HG03175 (cell line): ENCODE measurements at regions not wholly inside any gene's neighbourhood (a gene's known extent, or its start where the extent isn't known, plus 50 kb on each side); places are given as distances from the start of the nearest gene placed in this dataset.

Experiments
- ATAC-seq: cut with Tn5 transposase; IDR thresholded peaks from one replicate; pipeline ENCODE4 v1.9.1; 2021; ENCODE audit warnings: mild to moderate bottlenecking, moderate library complexity; ENCODE audit not compliant: unreplicated experiment

GRCh38 chr7:46168231-46168630, 247.2 kb upstream of the IGFBP3 start:
- ATAC-seq = no peak

DNA sequence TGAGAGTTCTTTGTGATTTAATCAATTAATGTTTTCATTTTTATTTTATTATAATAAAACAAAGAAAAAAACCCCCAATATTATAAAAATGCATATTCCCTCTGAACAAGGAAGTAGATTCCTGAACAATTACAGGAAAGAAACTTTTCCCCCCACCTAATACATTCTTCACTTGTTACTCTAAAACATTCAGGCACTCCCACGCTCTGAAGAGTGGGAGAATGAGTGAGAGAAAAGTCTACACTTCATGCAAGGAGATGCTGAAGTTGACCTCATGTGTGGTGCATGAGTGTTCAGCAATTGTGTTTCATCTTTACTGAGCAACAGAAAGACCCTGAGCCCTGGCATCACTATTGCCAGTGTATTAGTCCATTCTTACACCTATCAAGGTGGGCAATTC, 244.2 kb upstream of the IGFBP3 start:
- ATAC-seq = no peak

DNA sequence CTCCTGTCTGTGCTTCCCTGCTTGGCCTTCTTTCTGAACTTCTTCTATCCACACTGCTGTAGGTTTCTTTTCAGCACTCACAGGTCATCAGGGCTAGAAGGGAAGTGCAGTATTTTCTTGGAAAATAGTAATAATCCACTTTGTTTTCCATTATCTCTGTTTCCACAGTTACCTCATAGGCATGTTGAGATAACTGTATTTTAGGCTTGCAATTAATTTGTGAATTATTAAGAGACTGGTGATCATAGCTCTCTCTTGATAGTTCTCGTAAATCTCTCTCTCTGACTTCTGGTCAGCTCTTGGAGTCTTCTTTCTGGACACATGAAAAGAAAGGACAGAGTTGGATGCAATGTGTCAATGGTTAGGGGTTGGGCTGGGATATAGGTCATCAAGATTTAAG, 243.6 kb upstream of the IGFBP3 start:
- ATAC-seq = no peak

- no peak for ATAC-seq
These were observed 242.2 kb upstream of the IGFBP3 start for GRCh38 chr7:46163246-46163645.

- ATAC-seq = no peak
These were observed 241.5 kb upstream of the IGFBP3 start for GRCh38 chr7:46162609-46163008.

GRCh38 chr7:46160861-46161260, 239.8 kb upstream of the IGFBP3 start:
- ATAC-seq = no peak

DNA sequence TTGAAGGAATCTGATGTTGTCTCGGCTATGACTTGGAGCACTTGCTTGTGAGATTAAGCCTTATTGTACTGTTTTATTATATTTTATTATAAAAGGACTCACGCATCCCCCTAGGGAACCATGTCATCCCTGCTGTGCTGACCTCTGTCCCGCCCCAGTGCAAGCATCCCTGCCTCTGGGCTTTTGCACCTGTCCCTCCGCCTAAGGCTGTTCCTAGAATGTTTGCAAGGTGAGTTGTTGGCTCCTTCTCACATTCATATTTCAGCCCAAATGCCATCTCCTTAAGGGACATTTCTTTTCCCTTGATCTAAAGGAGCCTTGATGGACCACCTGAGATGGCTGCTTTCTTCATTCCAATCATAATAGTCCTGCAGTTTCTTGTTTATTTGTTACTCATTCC, 236.9 kb upstream of the IGFBP3 start:
- ATAC-seq = no peak

- no peak for ATAC-seq
These were observed 236.3 kb upstream of the IGFBP3 start for GRCh38 chr7:46157404-46157803.

GRCh38 chr7:46156853-46157252, 235.8 kb upstream of the IGFBP3 start:
- no peak for ATAC-seq

DNA sequence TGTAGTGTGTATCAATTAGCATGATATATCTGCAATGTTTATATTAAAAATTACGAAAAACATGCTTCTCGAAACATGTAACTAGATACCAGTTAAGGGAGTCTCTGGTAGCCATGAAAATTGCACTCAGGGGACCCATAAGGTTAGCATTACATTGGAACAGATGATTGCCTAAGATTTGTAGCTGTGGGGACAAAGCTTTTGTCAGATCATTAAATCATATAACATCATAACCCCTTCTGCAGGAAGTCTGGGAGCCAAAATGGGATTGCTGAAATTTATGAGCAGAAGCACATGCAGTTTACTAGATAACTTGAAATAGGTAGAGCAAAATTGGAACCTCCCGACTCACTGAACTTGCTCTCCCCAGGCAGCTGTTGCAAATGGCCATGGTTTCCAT, 235.0 kb upstream of the IGFBP3 start:
- no peak for ATAC-seq

GRCh38 chr7:46155367-46155766, 234.3 kb upstream of the IGFBP3 start:
- ATAC-seq = no peak

GRCh38 chr7:46153951-46154787, 233.1 kb upstream of the IGFBP3 start:
- peak; percentile 73 for ATAC-seq

GRCh38 chr7:46153583-46153950, 232.5 kb upstream of the IGFBP3 start:
- peak; percentile 26 for ATAC-seq

GRCh38 chr7:46152696-46153095, 231.6 kb upstream of the IGFBP3 start:
- no peak for ATAC-seq

GRCh38 chr7:46150721-46151120, 229.6 kb upstream of the IGFBP3 start:
- ATAC-seq = no peak

- no peak for ATAC-seq
These were observed 229.1 kb upstream of the IGFBP3 start for GRCh38 chr7:46150202-46150601.

- ATAC-seq = no peak
These were observed 226.8 kb upstream of the IGFBP3 start for GRCh38 chr7:46147871-46148270.

DNA sequence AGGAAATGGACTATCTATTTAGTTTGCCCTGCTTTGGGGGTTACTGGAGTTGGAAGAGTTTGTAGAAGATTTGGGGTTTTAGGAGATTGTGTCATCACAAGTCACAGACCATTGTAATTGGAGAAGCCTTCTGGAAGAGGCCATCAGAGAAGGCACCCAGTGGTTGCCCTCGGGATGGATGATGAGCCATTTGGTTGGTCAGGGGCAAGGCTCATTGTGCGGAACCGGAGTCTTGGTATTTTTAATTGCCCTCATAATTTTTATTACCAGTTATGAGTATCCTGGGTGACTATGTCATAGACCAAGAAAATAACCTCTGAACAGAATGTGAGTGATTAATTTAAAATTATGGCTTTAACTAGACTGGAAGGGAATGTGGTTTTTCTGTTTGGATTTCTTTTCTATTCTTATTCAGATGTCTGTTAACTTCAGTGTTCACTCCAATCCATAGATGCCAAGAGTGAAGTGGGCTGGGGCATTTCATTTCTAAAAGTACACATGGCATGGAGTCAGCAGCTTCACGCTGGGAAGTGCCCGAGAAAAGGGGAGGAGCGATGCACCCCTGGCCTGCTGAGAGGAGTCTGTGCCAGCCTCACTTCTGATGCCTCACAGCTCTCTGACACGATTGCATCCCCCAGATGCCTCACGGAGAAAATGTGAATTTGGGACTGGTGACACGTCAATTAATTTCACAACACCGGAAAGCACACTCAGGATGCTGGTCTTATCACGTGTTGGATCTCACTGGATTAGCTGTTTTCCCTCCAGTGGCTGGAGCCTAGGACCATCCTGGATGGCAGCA, 225.6 kb upstream of the IGFBP3 start:
- no peak for ATAC-seq

GRCh38 chr7:46145412-46145811, 224.3 kb upstream of the IGFBP3 start:
- ATAC-seq = no peak

DNA sequence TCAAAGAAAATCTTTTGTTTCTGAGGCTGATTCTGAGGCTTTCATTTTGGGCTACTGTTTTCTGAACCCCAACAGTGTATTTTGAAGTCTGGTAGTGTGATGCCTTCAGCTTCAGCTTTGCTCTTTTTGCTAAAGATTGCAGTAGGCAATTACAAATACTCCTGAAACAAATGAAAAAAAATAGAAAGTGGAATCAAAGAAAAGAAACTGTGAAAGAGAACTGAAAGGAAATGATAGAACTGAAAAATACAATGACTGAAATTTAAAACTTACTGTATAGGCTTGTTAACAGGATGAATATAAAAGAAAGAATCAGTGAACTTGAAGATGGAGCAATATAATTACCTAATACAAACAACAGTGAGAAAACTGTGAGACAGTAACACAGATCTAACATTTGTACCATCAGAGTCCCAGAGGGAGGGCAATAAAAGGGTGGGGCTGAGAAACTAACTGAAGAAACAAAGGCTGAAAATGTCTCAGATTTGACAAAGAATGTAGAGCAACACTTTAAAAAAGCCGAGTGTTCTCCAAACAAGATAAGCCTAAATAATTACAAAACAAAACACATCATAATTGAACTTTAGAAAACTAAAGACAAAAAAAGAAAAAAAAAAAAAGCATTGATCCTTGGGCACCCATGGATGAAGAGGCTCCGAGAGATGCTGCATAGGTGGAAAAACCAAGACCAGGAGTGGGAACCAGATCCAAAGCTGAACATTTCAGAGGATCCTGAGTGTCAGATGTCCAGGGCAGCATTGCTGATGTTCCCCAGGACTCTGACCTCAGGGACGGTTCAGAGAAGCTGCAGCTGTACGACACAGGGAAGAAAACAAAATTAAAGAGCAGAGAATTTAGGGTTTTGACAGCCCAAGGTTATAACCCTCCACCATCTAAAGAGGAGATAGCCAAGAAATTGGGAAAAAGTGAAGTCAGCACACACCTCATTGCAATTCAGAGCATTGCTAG, 223.2 kb upstream of the IGFBP3 start:
- no peak for ATAC-seq

DNA sequence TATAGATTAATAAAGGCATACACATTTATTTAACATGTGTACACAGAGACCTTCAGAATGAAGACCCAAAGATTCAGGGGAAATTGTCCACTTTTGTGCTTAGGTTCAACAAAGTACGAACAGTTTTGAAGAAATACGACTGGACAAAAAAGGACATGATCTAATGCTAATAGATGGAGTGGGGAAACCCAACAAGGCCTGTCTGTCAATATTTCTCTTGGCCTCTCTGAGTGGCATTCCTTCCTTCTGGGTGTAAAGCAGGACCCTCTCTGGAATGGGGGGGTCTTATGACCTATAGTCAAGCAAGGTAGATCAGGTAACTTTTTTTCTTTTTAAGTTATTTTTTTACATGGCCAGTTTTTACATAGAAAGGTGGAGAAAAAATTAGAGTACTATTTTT, 222.3 kb upstream of the IGFBP3 start:
- ATAC-seq = no peak
